Neural crest cell (in vitro differentiated cells): ENCODE measurements at regions not wholly inside any gene's neighbourhood (a gene's known extent, or its start where the extent isn't known, plus 50 kb on each side); places are given as distances from the start of the nearest gene placed in this dataset.

ENCODE experiments used
- DNase-seq: peaks from one replicate; pipeline ENCODE4 v3.0.0; 2021; ENCODE audit warnings: low read depth, mixed read lengths, low spot score
- H3K27ac Mint-ChIP-seq: one replicate; pipeline ENCODE4 v1.8.0; 2021; ENCODE audit warnings: mild to moderate bottlenecking, mixed read lengths; ENCODE audit not compliant: unreplicated experiment
- H3K27me3 Mint-ChIP-seq: 2 replicates; pipeline ENCODE4 v1.8.0; 2021; ENCODE audit warnings: low read depth, mild to moderate bottlenecking, mixed read lengths
- H3K36me3 Mint-ChIP-seq: 2 replicates; pipeline ENCODE4 v1.8.0; 2021; ENCODE audit warnings: low read depth, mild to moderate bottlenecking, mixed read lengths
- H3K4me1 Mint-ChIP-seq: 2 replicates; pipeline ENCODE4 v1.8.0; 2021; ENCODE audit warnings: mixed read lengths
- H3K4me3 Mint-ChIP-seq: one replicate; pipeline ENCODE4 v1.8.0; 2021; ENCODE audit warnings: mild to moderate bottlenecking, mixed read lengths
- H3K9me3 Mint-ChIP-seq: 2 replicates; pipeline ENCODE4 v1.8.0; 2021; ENCODE audit warnings: mixed read lengths
- TF ChIP-seq, protein P1 (sequence below): fragments of 200-600 bp; sonication (generic); conservative IDR thresholded peaks from 2 replicates; pipeline ENCODE4 v1.5.0; 2021; ENCODE audit warnings: antibody characterized with exemption, mild to moderate bottlenecking

DNA sequence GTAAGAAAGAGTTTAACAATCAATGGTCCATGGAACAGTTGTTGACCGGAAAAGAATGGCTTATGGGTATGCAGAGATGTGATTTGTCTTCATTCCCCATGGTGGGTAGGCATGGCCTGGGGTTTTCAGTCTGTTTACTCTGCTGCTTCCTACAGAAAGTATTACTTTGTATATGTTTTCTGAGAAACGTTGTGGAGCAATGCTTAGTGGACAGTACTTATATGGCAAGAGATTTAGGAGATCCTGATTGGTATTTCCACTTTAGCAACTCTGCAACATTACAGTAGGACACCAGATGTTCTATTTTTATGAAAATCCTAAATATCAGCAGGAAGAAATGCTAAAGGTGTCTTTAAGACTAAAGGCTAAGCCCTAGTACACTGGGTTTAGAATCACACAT, 309.1 kb downstream of the AASDHPPT start:
- H3K36me3 Mint-ChIP-seq: peaks cover 3% of the 10 kb centered on the region
- no peak for DNase-seq
- H3K4me1 Mint-ChIP-seq: peaks cover 17% of the 10 kb centered on the region
- H3K4me3 Mint-ChIP-seq: no peak overlapping the region
- H3K27ac Mint-ChIP-seq: no peak overlapping the region
- no peaks in the 10 kb centered on the region for H3K27me3 Mint-ChIP-seq
- TF ChIP-seq, protein P1, sequence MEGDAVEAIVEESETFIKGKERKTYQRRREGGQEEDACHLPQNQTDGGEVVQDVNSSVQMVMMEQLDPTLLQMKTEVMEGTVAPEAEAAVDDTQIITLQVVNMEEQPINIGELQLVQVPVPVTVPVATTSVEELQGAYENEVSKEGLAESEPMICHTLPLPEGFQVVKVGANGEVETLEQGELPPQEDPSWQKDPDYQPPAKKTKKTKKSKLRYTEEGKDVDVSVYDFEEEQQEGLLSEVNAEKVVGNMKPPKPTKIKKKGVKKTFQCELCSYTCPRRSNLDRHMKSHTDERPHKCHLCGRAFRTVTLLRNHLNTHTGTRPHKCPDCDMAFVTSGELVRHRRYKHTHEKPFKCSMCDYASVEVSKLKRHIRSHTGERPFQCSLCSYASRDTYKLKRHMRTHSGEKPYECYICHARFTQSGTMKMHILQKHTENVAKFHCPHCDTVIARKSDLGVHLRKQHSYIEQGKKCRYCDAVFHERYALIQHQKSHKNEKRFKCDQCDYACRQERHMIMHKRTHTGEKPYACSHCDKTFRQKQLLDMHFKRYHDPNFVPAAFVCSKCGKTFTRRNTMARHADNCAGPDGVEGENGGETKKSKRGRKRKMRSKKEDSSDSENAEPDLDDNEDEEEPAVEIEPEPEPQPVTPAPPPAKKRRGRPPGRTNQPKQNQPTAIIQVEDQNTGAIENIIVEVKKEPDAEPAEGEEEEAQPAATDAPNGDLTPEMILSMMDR: no peak
- H3K9me3 Mint-ChIP-seq: peaks cover 5% of the 10 kb centered on the region

DNA sequence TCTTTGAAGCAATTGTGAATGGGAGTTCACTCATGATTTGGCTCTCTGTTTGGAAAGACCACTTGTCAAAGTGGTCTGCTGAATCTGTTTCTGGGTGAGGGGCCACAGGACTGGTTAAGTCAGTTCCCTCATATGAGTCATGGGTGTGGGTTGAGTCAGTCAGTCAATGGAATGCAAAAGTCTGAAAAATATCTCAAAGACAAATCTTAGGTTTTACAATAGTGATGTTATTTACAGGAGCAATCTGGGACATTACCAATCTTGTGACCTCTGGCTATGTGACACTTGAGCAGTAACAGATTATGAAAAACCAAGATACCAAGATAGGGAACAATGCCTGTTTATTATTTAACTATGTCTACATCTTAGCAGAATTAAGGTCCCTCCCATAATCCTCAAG, 311.6 kb downstream of the AASDHPPT start:
- Mint-ChIP-seq H3K27me3 (no peaks in the 10 kb centered on the region), H3K4me3 (no peak overlapping the region), H3K36me3 (peaks cover 3% of the 10 kb centered on the region), H3K9me3 (peaks cover 5% of the 10 kb centered on the region), H3K4me1 (peaks cover 17% of the 10 kb centered on the region), H3K27ac (no peak overlapping the region)
- DNase-seq: no peak
- TF ChIP-seq, protein P1: no peak

DNA sequence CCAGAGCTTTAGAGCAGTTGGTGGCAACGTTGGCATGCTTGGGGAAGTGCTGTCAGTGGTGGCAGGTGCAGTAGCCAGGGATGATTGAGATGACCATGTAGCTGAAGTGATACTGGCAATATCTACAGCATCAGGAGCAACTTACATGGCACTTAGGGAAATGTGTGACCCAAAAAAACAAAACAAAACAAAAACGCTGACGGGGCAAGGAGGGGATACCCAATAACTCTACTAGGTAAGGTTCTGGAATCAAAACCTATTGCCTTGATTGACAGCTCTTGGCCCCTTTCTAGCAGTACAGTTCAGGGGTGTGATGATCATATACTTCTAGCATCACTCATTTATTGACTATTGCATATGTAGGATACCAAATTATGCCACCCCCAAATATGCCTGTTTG, 312.6 kb downstream of the AASDHPPT start:
- Mint-ChIP-seq H3K27ac (no peak overlapping the region), H3K4me3 (no peak overlapping the region), H3K36me3 (peaks cover 3% of the 10 kb centered on the region), H3K4me1 (peaks cover 12% of the 10 kb centered on the region), H3K9me3 (peaks cover 5% of the 10 kb centered on the region), H3K27me3 (no peaks in the 10 kb centered on the region)
- no peak for DNase-seq
- TF ChIP-seq, protein P1: no peak

DNA sequence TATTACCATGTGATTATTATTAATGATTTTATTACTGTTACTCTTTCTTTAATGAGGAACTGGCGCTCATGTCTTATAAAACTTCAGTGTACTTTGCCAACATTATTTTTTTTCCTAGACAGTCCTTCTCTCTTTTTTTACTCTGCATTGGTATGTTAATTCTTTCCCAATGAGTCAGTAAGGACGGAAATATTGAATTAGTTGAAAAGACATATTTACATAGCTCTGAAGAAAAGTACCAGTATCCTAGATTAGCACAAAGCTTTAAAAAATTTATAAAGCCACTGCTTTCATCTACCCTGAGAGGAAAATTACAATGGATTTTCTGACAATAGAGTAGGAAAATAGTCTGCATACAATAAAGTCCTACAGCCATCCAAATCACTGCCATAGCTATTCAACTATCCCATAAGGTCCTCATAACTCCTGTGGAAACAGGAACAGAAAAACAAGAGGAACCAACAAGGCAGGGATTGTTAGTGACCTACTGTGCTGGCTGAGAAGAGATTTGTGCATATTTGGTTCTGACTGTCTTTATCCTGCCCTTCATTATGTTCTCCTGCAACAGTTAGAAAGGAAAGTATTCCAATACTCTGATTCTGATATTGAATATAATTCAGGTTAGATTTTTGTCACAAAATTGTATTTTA, 314.4 kb downstream of the AASDHPPT start:
- DNase-seq: no peak
- Mint-ChIP-seq H3K9me3 (peaks cover 11% of the 10 kb centered on the region), H3K27me3 (no peaks in the 10 kb centered on the region), H3K4me1 (peaks cover 5% of the 10 kb centered on the region), H3K27ac (no peak overlapping the region), H3K4me3 (no peak overlapping the region), H3K36me3 (peaks cover 8% of the 10 kb centered on the region)
- TF ChIP-seq, protein P1: no peak

DNA sequence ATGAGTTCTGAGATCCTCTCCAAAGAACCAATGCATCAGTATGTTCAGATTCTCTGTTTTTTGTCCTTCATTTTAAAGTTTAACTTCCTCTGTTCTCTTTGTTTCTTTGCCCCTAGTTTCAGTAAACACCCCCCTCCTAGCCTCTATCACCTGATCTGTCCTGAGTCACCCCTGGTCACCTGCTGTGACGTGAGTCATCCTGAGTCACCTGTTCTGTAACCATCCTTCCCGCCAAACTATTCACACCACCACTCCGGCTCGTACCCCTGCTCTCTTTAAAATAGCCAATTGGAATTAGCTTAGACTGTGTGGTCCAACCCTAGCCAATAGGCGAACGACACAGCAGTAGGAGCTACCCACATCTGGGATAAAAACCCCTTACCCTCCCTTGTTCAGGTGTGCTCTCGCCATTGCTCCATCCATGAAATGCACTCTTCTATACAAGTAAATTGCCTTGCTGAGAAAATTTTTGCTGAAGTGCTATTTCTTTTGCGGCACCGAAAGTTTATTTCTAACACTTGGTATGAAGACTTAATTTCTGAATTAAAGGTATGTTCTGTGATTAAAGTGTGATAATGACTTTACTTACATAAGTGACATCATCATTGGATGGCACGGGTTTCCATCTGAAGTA, 318.4 kb downstream of the AASDHPPT start:
- peaks cover 6% of the 10 kb centered on the region for H3K9me3 Mint-ChIP-seq
- peaks cover 15% of the 10 kb centered on the region for H3K4me1 Mint-ChIP-seq
- DNase-seq: no peak
- H3K4me3 Mint-ChIP-seq: no peak overlapping the region
- no peak overlapping the region for H3K27ac Mint-ChIP-seq
- H3K27me3 Mint-ChIP-seq: no peaks in the 10 kb centered on the region
- peaks cover 5% of the 10 kb centered on the region for H3K36me3 Mint-ChIP-seq
- TF ChIP-seq, protein P1: no peak
